ENCODE measurements at regions not wholly inside any gene's neighbourhood (a gene's known extent, or its start where the extent isn't known, plus 50 kb on each side); places are given as distances from the start of the nearest gene placed in this dataset.

DNA sequence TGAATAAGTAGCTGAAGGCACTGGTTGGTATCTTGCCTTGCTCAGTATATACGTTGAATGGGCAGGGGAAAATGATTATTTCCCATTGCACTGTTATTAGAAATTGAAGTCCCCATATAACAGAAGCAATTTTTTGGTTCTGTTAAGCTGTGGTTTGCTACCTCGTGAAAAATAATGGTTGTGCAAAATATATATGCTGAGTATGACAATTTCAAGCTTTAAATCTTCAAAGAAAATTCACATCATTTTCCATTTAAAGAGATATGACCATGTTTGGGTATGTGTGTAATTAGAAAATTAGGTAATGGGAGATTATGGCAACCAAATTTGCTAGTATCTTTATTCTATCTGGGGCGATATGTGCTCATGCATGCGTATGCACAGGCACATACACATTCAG is 139.8 kb downstream of the DMAC1 start:
- H3K36me3 Mint-ChIP-seq (ENCODE audit: low read depth), result no peaks in the 10 kb centered on the region
- peaks cover 4% of the 10 kb centered on the region for H3K27me3 Mint-ChIP-seq (ENCODE audit: low read depth)
- H3K4me3 Mint-ChIP-seq (ENCODE audit: unreplicated experiment), result no peak overlapping the region
- no peak overlapping the region for H3K27ac Mint-ChIP-seq (ENCODE audit: unreplicated experiment)
- TF ChIP-seq, protein P1, sequence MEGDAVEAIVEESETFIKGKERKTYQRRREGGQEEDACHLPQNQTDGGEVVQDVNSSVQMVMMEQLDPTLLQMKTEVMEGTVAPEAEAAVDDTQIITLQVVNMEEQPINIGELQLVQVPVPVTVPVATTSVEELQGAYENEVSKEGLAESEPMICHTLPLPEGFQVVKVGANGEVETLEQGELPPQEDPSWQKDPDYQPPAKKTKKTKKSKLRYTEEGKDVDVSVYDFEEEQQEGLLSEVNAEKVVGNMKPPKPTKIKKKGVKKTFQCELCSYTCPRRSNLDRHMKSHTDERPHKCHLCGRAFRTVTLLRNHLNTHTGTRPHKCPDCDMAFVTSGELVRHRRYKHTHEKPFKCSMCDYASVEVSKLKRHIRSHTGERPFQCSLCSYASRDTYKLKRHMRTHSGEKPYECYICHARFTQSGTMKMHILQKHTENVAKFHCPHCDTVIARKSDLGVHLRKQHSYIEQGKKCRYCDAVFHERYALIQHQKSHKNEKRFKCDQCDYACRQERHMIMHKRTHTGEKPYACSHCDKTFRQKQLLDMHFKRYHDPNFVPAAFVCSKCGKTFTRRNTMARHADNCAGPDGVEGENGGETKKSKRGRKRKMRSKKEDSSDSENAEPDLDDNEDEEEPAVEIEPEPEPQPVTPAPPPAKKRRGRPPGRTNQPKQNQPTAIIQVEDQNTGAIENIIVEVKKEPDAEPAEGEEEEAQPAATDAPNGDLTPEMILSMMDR (IDR thresholded peaks at IDR 0.05), result no peak
- peaks cover 2% of the 10 kb centered on the region for H3K9me3 Mint-ChIP-seq (ENCODE audit: low read depth)
- no peak for DNase-seq (ENCODE audit: low spot score)
- no peaks in the 10 kb centered on the region for H3K4me1 Mint-ChIP-seq (ENCODE audit: low read depth)

DNA sequence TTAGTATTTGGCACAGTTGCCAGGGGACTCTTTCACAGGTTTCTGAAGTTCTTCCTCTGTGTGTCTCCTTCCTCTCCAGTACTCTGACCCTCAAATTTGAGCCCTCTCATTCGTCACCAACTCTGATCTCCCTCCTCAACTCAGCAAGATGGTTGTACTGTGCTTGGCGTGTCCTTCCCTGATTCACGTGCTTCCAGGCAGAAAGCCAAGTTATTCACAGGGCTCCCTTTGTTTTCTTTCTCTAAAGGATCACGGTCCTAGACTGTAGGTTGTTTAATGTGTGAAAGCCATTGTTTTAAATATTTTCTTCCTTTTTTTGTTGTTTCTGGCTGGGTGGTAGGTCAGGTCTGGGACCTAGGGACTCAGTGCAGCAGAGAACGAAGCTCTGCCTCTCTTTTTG is 142.9 kb downstream of the DMAC1 start:
- Mint-ChIP-seq H3K4me3 (ENCODE audit: unreplicated experiment) (no peak overlapping the region), H3K9me3 (ENCODE audit: low read depth) (peaks cover 2% of the 10 kb centered on the region), H3K27me3 (ENCODE audit: low read depth) (peaks cover 2% of the 10 kb centered on the region), H3K36me3 (ENCODE audit: low read depth) (no peaks in the 10 kb centered on the region), H3K4me1 (ENCODE audit: low read depth) (no peaks in the 10 kb centered on the region), H3K27ac (ENCODE audit: unreplicated experiment) (no peak overlapping the region)
- TF ChIP-seq, protein P1 (IDR thresholded peaks at IDR 0.05), result no peak
- DNase-seq (ENCODE audit: low spot score), result no peak

DNA sequence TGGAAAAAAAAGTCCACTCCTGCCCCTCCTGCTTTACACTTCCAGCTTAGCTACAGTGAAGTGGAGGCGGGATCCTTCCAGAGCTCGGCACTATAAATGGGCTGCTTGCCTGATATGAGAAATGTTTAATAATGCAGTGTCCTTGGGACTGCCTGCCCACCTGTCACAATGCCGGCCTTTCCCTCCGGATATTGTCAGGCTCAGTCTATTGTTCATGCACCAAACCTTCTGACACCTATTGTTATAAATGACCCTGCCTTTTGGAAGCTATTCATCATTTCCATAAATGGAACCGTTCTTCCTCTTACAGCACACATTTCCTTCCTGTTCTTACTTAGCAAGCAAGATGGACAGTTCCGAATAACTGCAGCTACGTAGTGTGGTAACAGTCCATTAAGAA is 146.3 kb downstream of the DMAC1 start:
- peaks cover 2% of the 10 kb centered on the region for H3K27me3 Mint-ChIP-seq (ENCODE audit: low read depth)
- H3K4me1 Mint-ChIP-seq (ENCODE audit: low read depth), result no peaks in the 10 kb centered on the region
- no peak overlapping the region for H3K4me3 Mint-ChIP-seq (ENCODE audit: unreplicated experiment)
- no peaks in the 10 kb centered on the region for H3K36me3 Mint-ChIP-seq (ENCODE audit: low read depth)
- H3K9me3 Mint-ChIP-seq (ENCODE audit: low read depth), result peaks cover 2% of the 10 kb centered on the region
- no peak for DNase-seq (ENCODE audit: low spot score)
- TF ChIP-seq, protein P1 (IDR thresholded peaks at IDR 0.05), result no peak
- no peak overlapping the region for H3K27ac Mint-ChIP-seq (ENCODE audit: unreplicated experiment)

DNA sequence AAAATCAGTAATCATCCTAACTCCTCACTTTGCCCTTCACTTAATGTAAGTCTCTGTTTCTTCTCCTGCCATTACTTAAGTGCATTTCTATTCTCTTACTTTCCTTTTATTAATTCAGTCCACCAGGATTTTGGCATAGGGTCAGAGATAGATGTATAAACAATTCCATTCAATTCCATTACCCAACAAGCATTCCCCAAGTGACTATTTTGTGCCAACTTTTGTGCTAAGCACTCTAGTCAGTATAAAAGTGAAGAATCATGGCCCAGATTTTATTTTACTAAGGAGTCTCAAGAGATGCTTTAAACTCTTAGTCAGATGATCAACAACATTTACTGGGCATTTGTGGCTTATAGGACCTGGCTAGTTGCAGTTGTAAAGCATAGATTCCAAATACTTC is 159.3 kb downstream of the DMAC1 start:
- no peaks in the 10 kb centered on the region for H3K27me3 Mint-ChIP-seq (ENCODE audit: low read depth)
- TF ChIP-seq, protein P1 (IDR thresholded peaks at IDR 0.05), result no peak
- H3K4me1 Mint-ChIP-seq (ENCODE audit: low read depth), result no peaks in the 10 kb centered on the region
- DNase-seq (ENCODE audit: low spot score), result no peak
- H3K4me3 Mint-ChIP-seq (ENCODE audit: unreplicated experiment), result no peak overlapping the region
- H3K9me3 Mint-ChIP-seq (ENCODE audit: low read depth), result peaks cover 11% of the 10 kb centered on the region
- H3K27ac Mint-ChIP-seq (ENCODE audit: unreplicated experiment), result no peak overlapping the region
- no peaks in the 10 kb centered on the region for H3K36me3 Mint-ChIP-seq (ENCODE audit: low read depth)

DNA sequence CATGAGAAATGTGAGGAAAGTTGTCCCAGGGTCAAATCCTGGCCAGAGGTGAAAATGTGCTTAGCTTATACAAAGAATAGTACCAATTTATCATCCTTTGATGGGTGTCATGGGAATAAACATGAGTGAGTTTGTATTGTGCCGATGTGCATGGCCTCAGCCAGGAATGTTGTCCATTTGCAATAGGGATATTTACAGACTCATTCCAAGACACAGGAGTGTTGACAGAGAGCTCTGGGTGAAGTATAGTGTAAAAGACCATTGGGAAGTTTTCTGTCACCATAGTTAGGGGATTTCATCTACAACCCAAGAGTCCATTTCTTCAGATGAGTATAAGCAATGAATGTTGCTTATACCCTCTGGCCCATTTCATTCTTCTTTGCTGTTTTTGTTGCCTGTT is 160.1 kb downstream of the DMAC1 start:
- Mint-ChIP-seq H3K27ac (ENCODE audit: unreplicated experiment) (no peak overlapping the region), H3K9me3 (ENCODE audit: low read depth) (peaks cover 7% of the 10 kb centered on the region), H3K36me3 (ENCODE audit: low read depth) (no peaks in the 10 kb centered on the region), H3K4me3 (ENCODE audit: unreplicated experiment) (no peak overlapping the region), H3K27me3 (ENCODE audit: low read depth) (no peaks in the 10 kb centered on the region), H3K4me1 (ENCODE audit: low read depth) (no peaks in the 10 kb centered on the region)
- TF ChIP-seq, protein P1 (IDR thresholded peaks at IDR 0.05), result no peak
- DNase-seq (ENCODE audit: low spot score), result no peak
